ENCODE measurements at regions not wholly inside any gene's neighbourhood (a gene's known extent, or its start where the extent isn't known, plus 50 kb on each side); places are given as distances from the start of the nearest gene placed in this dataset.
"Not testable (repeated sequence)": the region's sequence is repeated elsewhere in the genome, so short reads cannot be mapped to it uniquely, and the experiment has no call there.

DNA sequence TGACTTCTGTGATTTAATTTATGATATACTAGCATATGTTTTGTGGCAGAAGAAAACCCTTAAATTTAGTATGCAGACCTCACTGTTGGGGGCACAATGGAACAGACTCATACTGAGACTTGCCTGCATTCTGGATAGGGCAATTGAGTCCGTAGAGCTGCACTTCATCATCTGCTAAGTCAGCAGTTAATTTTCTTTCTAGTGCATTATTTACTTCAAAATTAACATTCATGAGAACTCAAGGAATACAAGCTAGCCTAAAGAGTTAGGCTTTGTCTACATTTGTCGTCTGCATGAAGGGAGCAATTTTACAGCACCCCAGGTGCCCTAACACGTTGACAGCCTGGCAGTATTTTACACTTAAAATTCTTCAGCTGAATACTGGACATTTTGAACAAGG lies 345.5 kb downstream of the CHL1 start:
- Histone ChIP-seq H3K27me3 (replicated peaks) (no peaks in the 10 kb centered on the region), H3K4me3 (ENCODE audit: low read depth, low read length) (no peak overlapping the region), H3K36me3 (replicated peaks) (no peaks in the 10 kb centered on the region), H3K27ac (no peak overlapping the region)
- in situ Hi-C loops (cut with HindIII; ENCODE audit: low pct_ligation_motif_present, low sequenced_read_pairs) = no loop called here
- TF ChIP-seq CTCF (IDR thresholded peaks at IDR 0.05; ENCODE audit: low read depth, low read length, missing control alignments) = no peak
- no peak for DNase-seq

DNA sequence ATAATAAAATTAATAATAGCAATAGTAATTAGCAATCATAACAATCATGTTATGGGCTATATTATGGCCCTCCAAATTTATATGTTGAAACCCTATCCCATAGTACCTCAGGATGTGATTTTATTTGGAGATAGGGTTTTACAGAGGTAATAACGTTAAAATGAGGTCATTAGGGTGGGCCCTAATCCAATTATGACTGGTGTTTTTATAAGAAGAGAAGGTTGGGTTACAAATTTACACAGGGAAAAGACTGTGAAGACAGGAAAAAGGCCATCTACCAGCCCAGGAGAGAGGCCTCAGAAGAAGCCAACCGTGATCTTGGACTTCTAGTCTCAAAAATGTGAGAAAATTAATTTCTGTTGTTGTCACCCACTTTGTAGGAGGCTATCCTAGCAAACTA lies 353.1 kb downstream of the CHL1 start:
- H3K27me3 ChIP-seq (replicated peaks) = no peaks in the 10 kb centered on the region
- H3K4me3 ChIP-seq (ENCODE audit: low read depth, low read length) = no peak overlapping the region
- no peaks in the 10 kb centered on the region for H3K36me3 ChIP-seq (replicated peaks)
- no peak overlapping the region for H3K27ac ChIP-seq
- in situ Hi-C loops (cut with HindIII; ENCODE audit: low pct_ligation_motif_present, low sequenced_read_pairs) = no loop called here
- no peak for DNase-seq
- TF ChIP-seq CTCF (IDR thresholded peaks at IDR 0.05; ENCODE audit: low read depth, low read length, missing control alignments) = no peak

- H3K27ac ChIP-seq = no peak overlapping the region
- no peaks in the 10 kb centered on the region for H3K36me3 ChIP-seq (replicated peaks)
- no peaks in the 10 kb centered on the region for H3K27me3 ChIP-seq (replicated peaks)
- in situ Hi-C loops (cut with HindIII; ENCODE audit: low pct_ligation_motif_present, low sequenced_read_pairs) = no loop called here
- DNase-seq = no peak
- no peak for TF ChIP-seq CTCF (IDR thresholded peaks at IDR 0.05; ENCODE audit: low read depth, low read length, missing control alignments)
- H3K4me3 ChIP-seq (ENCODE audit: low read depth, low read length) = no peak overlapping the region
Observed at GRCh38 chr3:550471-550870, 353.9 kb downstream of the CHL1 start.

DNA sequence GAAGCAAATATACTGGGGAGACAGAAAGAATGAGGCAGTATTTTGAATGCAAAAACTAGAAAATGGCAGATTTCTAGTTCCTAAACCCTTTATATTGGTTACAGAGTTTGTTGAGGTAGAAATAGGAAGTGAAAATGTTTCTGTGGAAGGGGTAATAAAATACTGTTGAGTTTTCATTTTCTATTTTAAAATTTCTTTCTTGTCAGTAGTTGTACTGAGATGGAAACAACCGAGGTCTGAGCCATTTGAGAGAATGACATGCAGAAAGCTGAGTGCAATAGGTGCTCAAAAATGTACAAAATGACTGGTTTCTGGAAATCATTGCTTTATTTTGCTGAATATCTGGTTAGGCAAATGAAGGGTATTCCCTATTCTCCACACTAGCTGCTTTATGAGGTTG lies 361.4 kb downstream of the CHL1 start:
- in situ Hi-C loops (cut with HindIII; ENCODE audit: low pct_ligation_motif_present, low sequenced_read_pairs) = no loop called here
- Histone ChIP-seq H3K4me3 (ENCODE audit: low read depth, low read length) (no peak overlapping the region), H3K36me3 (replicated peaks) (no peaks in the 10 kb centered on the region), H3K27me3 (replicated peaks) (no peaks in the 10 kb centered on the region), H3K27ac (no peak overlapping the region)
- no peak for TF ChIP-seq CTCF (IDR thresholded peaks at IDR 0.05; ENCODE audit: low read depth, low read length, missing control alignments)
- no peak for DNase-seq

DNA sequence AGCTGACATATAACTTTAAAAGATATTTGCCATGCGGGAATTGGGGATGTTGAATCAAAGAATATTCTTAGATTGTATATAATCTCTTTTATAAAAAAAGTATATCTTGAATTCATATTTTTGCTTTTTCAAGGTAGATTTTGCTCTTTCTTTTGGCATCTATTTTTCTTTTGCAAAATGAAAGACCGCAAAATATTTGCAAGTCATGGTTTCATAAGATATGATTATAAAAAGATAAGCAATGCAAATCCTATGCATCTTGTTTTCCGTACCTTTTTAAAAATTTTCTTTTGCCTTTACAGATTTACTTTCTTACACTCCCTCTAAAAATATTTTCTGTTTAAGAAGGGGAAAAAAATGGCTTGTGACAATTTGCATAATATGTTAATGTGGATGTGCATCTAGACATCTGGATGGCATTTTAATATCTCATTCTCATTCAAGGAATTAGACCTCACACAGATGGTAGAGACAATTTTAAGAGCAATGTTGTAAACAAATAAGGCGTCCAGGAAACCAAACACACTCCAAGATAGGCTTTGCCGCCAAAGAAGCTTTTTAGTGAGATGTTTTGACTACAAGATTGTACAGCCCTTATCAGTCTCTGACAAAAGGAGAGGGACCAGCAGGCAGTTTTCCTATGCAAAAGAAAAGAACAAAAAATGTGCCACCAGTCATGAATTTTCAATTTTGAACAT lies 371.1 kb downstream of the CHL1 start:
- in situ Hi-C loops (cut with HindIII; ENCODE audit: low pct_ligation_motif_present, low sequenced_read_pairs) = no loop called here
- Histone ChIP-seq H3K4me3 (ENCODE audit: low read depth, low read length) (no peak overlapping the region), H3K27me3 (replicated peaks) (no peaks in the 10 kb centered on the region), H3K36me3 (replicated peaks) (no peaks in the 10 kb centered on the region), H3K27ac (no peak overlapping the region)
- no peak for DNase-seq
- no peak for TF ChIP-seq CTCF (IDR thresholded peaks at IDR 0.05; ENCODE audit: low read depth, low read length, missing control alignments)

- H3K36me3 ChIP-seq (replicated peaks); H3K27ac ChIP-seq; H3K27me3 ChIP-seq (replicated peaks); DNase-seq; in situ Hi-C loops (cut with HindIII; ENCODE audit: low pct_ligation_motif_present, low sequenced_read_pairs); H3K4me3 ChIP-seq (ENCODE audit: low read depth, low read length): not testable (repeated sequence)
Observed at GRCh38 chr3:579529-579928, 383.0 kb downstream of the CHL1 start.

DNA sequence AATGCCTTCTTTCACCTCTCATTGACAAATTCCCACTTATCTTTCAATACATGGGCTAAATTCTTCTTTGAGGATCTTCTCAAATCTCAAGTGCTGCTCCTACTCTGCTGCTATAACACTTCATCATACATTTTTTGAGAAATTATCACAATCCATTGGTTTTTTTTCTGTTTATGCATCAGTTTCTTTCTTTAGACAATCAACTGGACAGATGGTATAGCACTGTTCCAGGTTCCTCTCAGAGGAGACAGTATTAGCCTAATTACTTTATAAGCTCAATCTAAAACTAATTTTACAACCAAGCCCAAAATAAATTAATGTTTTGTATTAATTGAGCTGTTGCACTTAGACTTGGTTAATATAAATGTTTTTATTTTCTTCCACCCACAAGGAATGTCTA lies 392.5 kb downstream of the CHL1 start:
- H3K36me3 ChIP-seq (replicated peaks); H3K27me3 ChIP-seq (replicated peaks); H3K27ac ChIP-seq; in situ Hi-C loops (cut with HindIII; ENCODE audit: low pct_ligation_motif_present, low sequenced_read_pairs); DNase-seq; H3K4me3 ChIP-seq (ENCODE audit: low read depth, low read length): not testable (repeated sequence)

GRCh38 chr3:597304-597703 lies 400.7 kb downstream of the CHL1 start:
- DNase-seq; H3K36me3 ChIP-seq (replicated peaks); H3K4me3 ChIP-seq (ENCODE audit: low read depth, low read length); in situ Hi-C loops (cut with HindIII; ENCODE audit: low pct_ligation_motif_present, low sequenced_read_pairs); H3K27me3 ChIP-seq (replicated peaks); H3K27ac ChIP-seq: not testable (repeated sequence)

- H3K27ac ChIP-seq; in situ Hi-C loops (cut with HindIII; ENCODE audit: low pct_ligation_motif_present, low sequenced_read_pairs); H3K4me3 ChIP-seq (ENCODE audit: low read depth, low read length); DNase-seq; H3K36me3 ChIP-seq (replicated peaks); H3K27me3 ChIP-seq (replicated peaks): not testable (repeated sequence)
Observed at GRCh38 chr3:597746-598145, 401.2 kb downstream of the CHL1 start.

DNA sequence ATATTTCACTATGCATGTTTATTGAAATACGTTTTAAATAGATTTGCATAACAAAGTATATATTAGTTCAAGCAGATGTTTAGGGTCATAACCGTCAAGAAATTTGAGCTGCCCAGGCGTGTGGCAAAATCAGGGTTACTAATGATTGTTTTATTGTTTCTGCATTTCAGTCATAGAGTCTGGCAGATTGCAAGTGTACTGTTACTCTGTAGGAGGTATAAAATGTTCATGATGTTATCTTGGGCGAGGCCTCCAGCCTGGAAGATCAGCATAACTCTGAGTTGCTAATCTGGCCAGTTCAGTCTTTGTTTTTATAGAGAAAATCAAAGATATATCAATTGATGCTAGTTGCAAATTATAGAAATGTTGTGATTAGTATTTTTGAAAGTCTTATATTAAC lies 410.9 kb downstream of the CHL1 start:
- DNase-seq; H3K36me3 ChIP-seq (replicated peaks); H3K4me3 ChIP-seq (ENCODE audit: low read depth, low read length); in situ Hi-C loops (cut with HindIII; ENCODE audit: low pct_ligation_motif_present, low sequenced_read_pairs); H3K27ac ChIP-seq; H3K27me3 ChIP-seq (replicated peaks): not testable (repeated sequence)

Data from brain microvascular endothelial cell (primary cell).